ENCODE measurements at regions not wholly inside any gene's neighbourhood (a gene's known extent, or its start where the extent isn't known, plus 50 kb on each side); places are given as distances from the start of the nearest gene placed in this dataset.

- no peak for ATAC-seq
- 91% methylated on average over 2 of the region's 2 CpGs for WGBS (ENCODE audit: insufficient coverage)
- intact Hi-C loops (cut with micrococcal nuclease) = no loop called here
- TF ChIP-seq, protein P1, sequence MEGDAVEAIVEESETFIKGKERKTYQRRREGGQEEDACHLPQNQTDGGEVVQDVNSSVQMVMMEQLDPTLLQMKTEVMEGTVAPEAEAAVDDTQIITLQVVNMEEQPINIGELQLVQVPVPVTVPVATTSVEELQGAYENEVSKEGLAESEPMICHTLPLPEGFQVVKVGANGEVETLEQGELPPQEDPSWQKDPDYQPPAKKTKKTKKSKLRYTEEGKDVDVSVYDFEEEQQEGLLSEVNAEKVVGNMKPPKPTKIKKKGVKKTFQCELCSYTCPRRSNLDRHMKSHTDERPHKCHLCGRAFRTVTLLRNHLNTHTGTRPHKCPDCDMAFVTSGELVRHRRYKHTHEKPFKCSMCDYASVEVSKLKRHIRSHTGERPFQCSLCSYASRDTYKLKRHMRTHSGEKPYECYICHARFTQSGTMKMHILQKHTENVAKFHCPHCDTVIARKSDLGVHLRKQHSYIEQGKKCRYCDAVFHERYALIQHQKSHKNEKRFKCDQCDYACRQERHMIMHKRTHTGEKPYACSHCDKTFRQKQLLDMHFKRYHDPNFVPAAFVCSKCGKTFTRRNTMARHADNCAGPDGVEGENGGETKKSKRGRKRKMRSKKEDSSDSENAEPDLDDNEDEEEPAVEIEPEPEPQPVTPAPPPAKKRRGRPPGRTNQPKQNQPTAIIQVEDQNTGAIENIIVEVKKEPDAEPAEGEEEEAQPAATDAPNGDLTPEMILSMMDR (IDR thresholded peaks at IDR 0.05) = no peak
- H3K9me3 Mint-ChIP-seq = peaks cover 9 to 19% of the 10 kb centered on the region in 2 donors
- H3K4me1 ChIP-seq (ENCODE audit: control insufficient read depth, insufficient read depth, low read length) = no peaks in the 10 kb centered on the region
- H3K27me3 ChIP-seq (ENCODE audit: control insufficient read depth, insufficient read depth, low read length) = no peaks in the 10 kb centered on the region
- no peaks in the 10 kb centered on the region for H3K36me3 ChIP-seq (ENCODE audit: control insufficient read depth, insufficient read depth, low read length)
- no peaks in the 10 kb centered on the region for H3K27me3 Mint-ChIP-seq (ENCODE audit: low read depth in 2 of 2)
- no peak overlapping the region for H3K27ac Mint-ChIP-seq
- H3K4me3 ChIP-seq (ENCODE audit: low read length) = no peak overlapping the region
- no peaks in the 10 kb centered on the region for H3K36me3 Mint-ChIP-seq
- H3K4me3 Mint-ChIP-seq = no peak overlapping the region
- no peak for DNase-seq
- H3K9me3 ChIP-seq (ENCODE audit: control insufficient read depth, insufficient read depth, low read length) = no peaks in the 10 kb centered on the region
- no peak overlapping the region for H3K27ac ChIP-seq (ENCODE audit: low read length)
- no peaks in the 10 kb centered on the region for H3K4me1 Mint-ChIP-seq
Measured at GRCh38 chr2:13711154-13711553, 921.4 kb upstream of the LRATD1 start.

GRCh38 chr2:13714466-13714865, 918.1 kb upstream of the LRATD1 start:
- H3K9me3 Mint-ChIP-seq = peaks cover 4 to 11% of the 10 kb centered on the region in 2 donors
- H3K36me3 Mint-ChIP-seq = no peaks in the 10 kb centered on the region
- 94% methylated on average over 2 of the region's 3 CpGs for WGBS (ENCODE audit: insufficient coverage)
- Histone ChIP-seq H3K27me3 (ENCODE audit: control insufficient read depth, insufficient read depth, low read length) (no peaks in the 10 kb centered on the region), H3K9me3 (ENCODE audit: control insufficient read depth, insufficient read depth, low read length) (no peaks in the 10 kb centered on the region), H3K36me3 (ENCODE audit: control insufficient read depth, insufficient read depth, low read length) (no peaks in the 10 kb centered on the region), H3K4me1 (ENCODE audit: control insufficient read depth, insufficient read depth, low read length) (no peaks in the 10 kb centered on the region), H3K27ac (ENCODE audit: low read length) (no peak overlapping the region), H3K4me3 (ENCODE audit: low read length) (no peak overlapping the region)
- H3K4me3 Mint-ChIP-seq = no peak overlapping the region
- no peaks in the 10 kb centered on the region for H3K27me3 Mint-ChIP-seq (ENCODE audit: low read depth in 2 of 2)
- no peak for DNase-seq
- intact Hi-C loops (cut with micrococcal nuclease) = no loop called here
- H3K27ac Mint-ChIP-seq = no peak overlapping the region
- TF ChIP-seq, protein P1 (IDR thresholded peaks at IDR 0.05) = no peak
- ATAC-seq = no peak
- no peaks in the 10 kb centered on the region for H3K4me1 Mint-ChIP-seq

- no peaks in the 10 kb centered on the region for H3K27me3 Mint-ChIP-seq (ENCODE audit: low read depth in 2 of 2)
- no peak overlapping the region for H3K4me3 ChIP-seq (ENCODE audit: low read length)
- H3K36me3 Mint-ChIP-seq = peaks cover 6% of the 10 kb centered on the region
- H3K27me3 ChIP-seq (ENCODE audit: control insufficient read depth, insufficient read depth, low read length) = no peaks in the 10 kb centered on the region
- no peak overlapping the region for H3K27ac Mint-ChIP-seq
- WGBS (ENCODE audit: insufficient coverage) = 90% methylated on average over 1 of the region's 1 CpG
- H3K9me3 ChIP-seq (ENCODE audit: control insufficient read depth, insufficient read depth, low read length) = no peaks in the 10 kb centered on the region
- no peak overlapping the region for H3K4me3 Mint-ChIP-seq
- H3K4me1 Mint-ChIP-seq = no peaks in the 10 kb centered on the region
- H3K9me3 Mint-ChIP-seq = peaks cover 19 to 23% of the 10 kb centered on the region in 2 donors
- intact Hi-C loops (cut with micrococcal nuclease) = no loop called here
- no peak overlapping the region for H3K27ac ChIP-seq (ENCODE audit: low read length)
- ATAC-seq = no peak
- TF ChIP-seq, protein P1 (IDR thresholded peaks at IDR 0.05) = no peak
- no peaks in the 10 kb centered on the region for H3K4me1 ChIP-seq (ENCODE audit: control insufficient read depth, insufficient read depth, low read length)
- no peak for DNase-seq
- H3K36me3 ChIP-seq (ENCODE audit: control insufficient read depth, insufficient read depth, low read length) = no peaks in the 10 kb centered on the region
Measured at GRCh38 chr2:13725945-13726344, 906.6 kb upstream of the LRATD1 start.

GRCh38 chr2:13745330-13745729, 887.2 kb upstream of the LRATD1 start:
- no peak overlapping the region for H3K4me3 Mint-ChIP-seq
- TF ChIP-seq, protein P1 (IDR thresholded peaks at IDR 0.05) = no peak
- peaks cover 18% of the 10 kb centered on the region for H3K36me3 Mint-ChIP-seq
- no peaks in the 10 kb centered on the region for H3K4me1 ChIP-seq (ENCODE audit: control insufficient read depth, insufficient read depth, low read length)
- intact Hi-C loops (cut with micrococcal nuclease) = no loop called here
- no peaks in the 10 kb centered on the region for H3K4me1 Mint-ChIP-seq
- no peak overlapping the region for H3K27ac ChIP-seq (ENCODE audit: low read length)
- ATAC-seq = no peak
- peaks cover 20 to 36% of the 10 kb centered on the region in 2 donors for H3K9me3 Mint-ChIP-seq
- no peaks in the 10 kb centered on the region for H3K36me3 ChIP-seq (ENCODE audit: control insufficient read depth, insufficient read depth, low read length)
- DNase-seq = no peak
- peaks cover 14% of the 10 kb centered on the region for H3K9me3 ChIP-seq (ENCODE audit: control insufficient read depth, insufficient read depth, low read length)
- H3K27me3 Mint-ChIP-seq (ENCODE audit: low read depth in 2 of 2) = no peaks in the 10 kb centered on the region
- H3K27me3 ChIP-seq (ENCODE audit: control insufficient read depth, insufficient read depth, low read length) = no peaks in the 10 kb centered on the region
- 49% methylated on average over 3 of the region's 3 CpGs for WGBS (ENCODE audit: insufficient coverage)
- H3K27ac Mint-ChIP-seq = no peak overlapping the region
- H3K4me3 ChIP-seq (ENCODE audit: low read length) = no peak overlapping the region

Measured in natural killer cell (primary cell).